WERI-Rb-1 (cell line): ENCODE measurements at regions not wholly inside any gene's neighbourhood (a gene's known extent, or its start where the extent isn't known, plus 50 kb on each side); places are given as distances from the start of the nearest gene placed in this dataset.

Source experiments
- DNase-seq: peaks from one replicate; pipeline ENCODE4 v3.0.0-alpha.2; 2020
- H3K27ac ChIP-seq: fragments of 250-450 bp; sonication (Bioruptor Pico); 2 replicates; pipeline ENCODE4 v1.5.1; 2020; ENCODE audit warnings: mild to moderate bottlenecking, moderate library complexity
- H3K27me3 ChIP-seq: fragments of 250-450 bp; sonication (Bioruptor Pico); 2 replicates; pipeline ENCODE4 v1.5.1; 2021; ENCODE audit warnings: mild to moderate bottlenecking, low read depth, moderate library complexity; ENCODE audit not compliant: insufficient read depth, severe bottlenecking
- H3K36me3 ChIP-seq: fragments of 250-450 bp; sonication (Bioruptor Pico); 2 replicates; pipeline ENCODE4 v1.5.1; 2020; ENCODE audit warnings: mild to moderate bottlenecking, moderate library complexity
- H3K4me3 ChIP-seq: 2 replicates; pipeline ENCODE4 v1.5.1; 2011; ENCODE audit warnings: low read depth, mild to moderate bottlenecking, control low read depth, low read length
- H3K9me3 ChIP-seq: fragments of 250-450 bp; sonication (Bioruptor Pico); 2 replicates; pipeline ENCODE4 v1.5.1; 2021; ENCODE audit warnings: mild to moderate bottlenecking, moderate library complexity; ENCODE audit not compliant: severe bottlenecking
- TF ChIP-seq, protein P1 (sequence below): IDR thresholded peaks from 2 replicates; pipeline ENCODE4 v1.5.1; 2011; ENCODE audit warnings: low read depth, mild to moderate bottlenecking, control low read depth, inconsistent platforms, low read length

DNA sequence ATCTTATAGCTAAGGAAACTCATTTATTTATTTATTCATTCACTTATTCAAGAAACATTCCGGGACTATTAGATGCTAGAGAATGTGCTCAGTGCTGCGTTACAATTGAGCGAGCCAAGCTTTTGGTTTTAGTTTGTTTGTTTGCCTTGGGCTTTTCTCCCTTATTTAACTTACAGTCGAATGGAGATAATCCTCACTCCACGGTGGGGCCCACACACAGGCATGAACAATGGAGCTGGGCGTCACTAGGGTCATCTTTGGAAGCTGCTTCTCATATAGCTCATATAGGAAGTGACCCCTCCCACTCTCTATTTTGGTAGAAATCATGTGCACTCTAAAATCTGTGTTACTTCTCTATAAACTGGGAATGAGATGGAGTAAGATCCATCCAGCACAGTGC lies 210.0 kb downstream of the TMEM114 start:
- Histone ChIP-seq H3K9me3 (no peaks in the 10 kb centered on the region), H3K27me3 (peaks cover 68% of the 10 kb centered on the region), H3K36me3 (no peaks in the 10 kb centered on the region), H3K27ac (no peak overlapping the region), H3K4me3 (no peak overlapping the region)
- no peak for DNase-seq
- TF ChIP-seq, protein P1, sequence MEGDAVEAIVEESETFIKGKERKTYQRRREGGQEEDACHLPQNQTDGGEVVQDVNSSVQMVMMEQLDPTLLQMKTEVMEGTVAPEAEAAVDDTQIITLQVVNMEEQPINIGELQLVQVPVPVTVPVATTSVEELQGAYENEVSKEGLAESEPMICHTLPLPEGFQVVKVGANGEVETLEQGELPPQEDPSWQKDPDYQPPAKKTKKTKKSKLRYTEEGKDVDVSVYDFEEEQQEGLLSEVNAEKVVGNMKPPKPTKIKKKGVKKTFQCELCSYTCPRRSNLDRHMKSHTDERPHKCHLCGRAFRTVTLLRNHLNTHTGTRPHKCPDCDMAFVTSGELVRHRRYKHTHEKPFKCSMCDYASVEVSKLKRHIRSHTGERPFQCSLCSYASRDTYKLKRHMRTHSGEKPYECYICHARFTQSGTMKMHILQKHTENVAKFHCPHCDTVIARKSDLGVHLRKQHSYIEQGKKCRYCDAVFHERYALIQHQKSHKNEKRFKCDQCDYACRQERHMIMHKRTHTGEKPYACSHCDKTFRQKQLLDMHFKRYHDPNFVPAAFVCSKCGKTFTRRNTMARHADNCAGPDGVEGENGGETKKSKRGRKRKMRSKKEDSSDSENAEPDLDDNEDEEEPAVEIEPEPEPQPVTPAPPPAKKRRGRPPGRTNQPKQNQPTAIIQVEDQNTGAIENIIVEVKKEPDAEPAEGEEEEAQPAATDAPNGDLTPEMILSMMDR, result no peak

DNA sequence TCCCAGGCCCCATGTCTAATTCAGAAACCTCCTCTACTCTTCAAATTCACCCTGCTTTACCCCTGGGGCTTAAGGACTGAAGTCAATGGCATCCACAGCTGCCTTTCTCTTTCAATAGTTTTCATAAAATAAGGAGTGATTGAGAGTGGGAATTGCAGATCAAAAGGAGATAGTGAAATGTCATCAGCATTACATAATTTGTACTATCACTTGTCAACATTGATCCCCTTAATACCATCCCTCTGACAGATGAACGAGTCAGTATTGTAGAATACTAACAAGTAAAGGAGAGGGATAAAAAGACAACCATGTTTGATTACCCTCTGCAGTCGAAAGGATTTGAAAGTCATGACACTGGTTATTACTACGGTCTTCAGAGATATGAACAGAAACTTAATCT lies 212.4 kb downstream of the TMEM114 start:
- TF ChIP-seq, protein P1, result no peak
- Histone ChIP-seq H3K9me3 (no peaks in the 10 kb centered on the region), H3K4me3 (no peak overlapping the region), H3K36me3 (no peaks in the 10 kb centered on the region), H3K27ac (no peak overlapping the region), H3K27me3 (peaks cover 73% of the 10 kb centered on the region)
- no peak for DNase-seq

DNA sequence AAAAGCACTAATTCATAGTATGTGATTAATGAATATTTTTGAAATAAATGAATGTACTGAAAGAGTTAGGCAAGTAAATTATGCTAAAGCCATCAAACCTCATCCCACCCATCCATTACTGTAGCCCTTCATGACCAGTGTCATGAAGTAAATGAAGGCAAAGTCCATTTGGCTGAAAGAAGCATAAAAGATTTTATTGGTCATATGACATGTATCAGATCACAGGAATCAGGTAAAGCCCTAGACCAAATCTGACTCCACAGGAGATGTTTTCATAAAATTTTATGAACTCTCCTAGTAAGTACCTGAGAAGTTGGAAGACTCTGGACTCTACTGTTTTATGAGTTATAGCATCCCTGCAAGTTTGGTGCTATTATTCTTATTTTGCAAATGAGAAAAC lies 213.5 kb downstream of the TMEM114 start:
- DNase-seq, result no peak

DNA sequence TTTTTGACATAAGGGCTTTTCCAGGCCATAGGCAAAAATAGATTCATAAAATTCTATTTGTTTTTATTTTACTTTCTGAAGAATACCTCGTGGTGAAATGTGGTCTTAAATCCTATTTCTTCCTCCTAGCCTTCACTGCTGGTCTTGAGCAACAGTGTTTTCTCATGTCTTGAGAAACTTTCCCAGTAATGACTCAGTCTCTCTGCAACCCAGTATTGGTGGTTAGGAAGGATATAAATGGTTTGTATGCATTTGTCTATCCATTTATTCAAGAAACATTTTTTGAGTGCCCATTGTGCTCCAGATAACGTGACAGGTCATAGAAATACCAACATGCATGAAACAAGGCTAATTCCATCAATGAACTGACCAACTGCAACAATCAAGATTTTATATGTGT lies 213.9 kb downstream of the TMEM114 start:
- Histone ChIP-seq H3K36me3 (no peaks in the 10 kb centered on the region), H3K9me3 (no peaks in the 10 kb centered on the region), H3K4me3 (no peak overlapping the region), H3K27me3 (peaks cover 65% of the 10 kb centered on the region), H3K27ac (no peak overlapping the region)
- TF ChIP-seq, protein P1, result no peak
- DNase-seq, result no peak

More for the DNA sequence above, 213.5 kb downstream of the TMEM114 start:
- TF ChIP-seq, protein P1, result no peak
- Histone ChIP-seq H3K9me3 (no peaks in the 10 kb centered on the region), H3K4me3 (no peak overlapping the region), H3K36me3 (no peaks in the 10 kb centered on the region), H3K27me3 (peaks cover 67% of the 10 kb centered on the region), H3K27ac (no peak overlapping the region)

DNA sequence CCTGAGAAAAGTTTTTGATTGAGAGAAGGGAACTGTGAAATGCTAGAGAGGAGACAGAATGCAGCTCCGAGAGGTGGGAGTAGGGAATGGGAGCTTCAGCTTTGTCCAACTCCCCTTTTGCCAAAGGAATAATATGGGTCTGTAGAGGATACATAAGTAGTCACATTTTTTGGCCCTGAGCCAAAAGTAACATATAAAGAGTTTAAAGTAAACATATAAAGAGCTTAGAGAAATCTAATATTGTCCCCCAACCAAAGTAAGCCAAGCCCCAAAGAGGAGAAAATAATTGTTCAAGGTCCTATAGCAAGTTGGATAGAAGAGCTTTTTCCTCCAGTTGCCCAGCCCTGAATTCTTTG lies 215.1 kb downstream of the TMEM114 start:
- Histone ChIP-seq H3K27ac (no peak overlapping the region), H3K27me3 (peaks cover 57% of the 10 kb centered on the region), H3K36me3 (no peaks in the 10 kb centered on the region), H3K4me3 (no peak overlapping the region), H3K9me3 (no peaks in the 10 kb centered on the region)
- no peak for DNase-seq
- TF ChIP-seq, protein P1, result no peak

DNA sequence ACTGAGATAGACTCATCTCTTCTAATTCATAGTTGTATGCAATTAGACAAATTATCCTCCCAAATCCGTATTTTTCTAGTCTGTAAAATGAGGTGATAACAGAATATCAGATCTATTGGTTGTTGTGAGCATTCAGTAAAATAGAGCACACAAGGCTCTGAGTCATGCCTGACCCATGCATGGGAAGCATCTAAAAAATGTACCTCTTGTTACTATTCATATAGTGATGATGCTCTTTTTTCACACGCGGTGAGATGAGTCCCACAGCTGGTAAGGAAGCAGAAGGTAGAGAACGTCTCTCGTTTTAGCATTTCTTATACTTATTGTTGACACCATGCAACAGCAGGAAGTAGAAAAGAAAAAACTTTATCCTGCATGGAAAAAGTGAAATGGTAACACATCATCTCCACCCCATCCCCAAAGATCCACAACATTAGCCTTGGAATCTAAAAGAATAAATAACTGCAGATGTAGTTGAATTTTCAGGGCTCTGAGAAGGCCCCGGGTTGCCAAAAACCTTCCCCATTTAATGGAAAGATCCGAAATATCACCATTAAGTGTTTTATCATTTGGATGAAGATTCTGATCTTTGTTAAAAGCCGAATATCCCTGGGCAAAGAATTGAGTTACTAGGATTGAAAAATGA lies 215.6 kb downstream of the TMEM114 start:
- H3K27ac ChIP-seq, result no peak overlapping the region
- no peak overlapping the region for H3K4me3 ChIP-seq
- H3K9me3 ChIP-seq, result no peaks in the 10 kb centered on the region
- DNase-seq, result no peak
- H3K36me3 ChIP-seq, result no peaks in the 10 kb centered on the region
- TF ChIP-seq, protein P1, result no peak
- peaks cover 52% of the 10 kb centered on the region for H3K27me3 ChIP-seq
